ENCODE measurements at regions not wholly inside any gene's neighbourhood (a gene's known extent, or its start where the extent isn't known, plus 50 kb on each side); places are given as distances from the start of the nearest gene placed in this dataset.

DNA sequence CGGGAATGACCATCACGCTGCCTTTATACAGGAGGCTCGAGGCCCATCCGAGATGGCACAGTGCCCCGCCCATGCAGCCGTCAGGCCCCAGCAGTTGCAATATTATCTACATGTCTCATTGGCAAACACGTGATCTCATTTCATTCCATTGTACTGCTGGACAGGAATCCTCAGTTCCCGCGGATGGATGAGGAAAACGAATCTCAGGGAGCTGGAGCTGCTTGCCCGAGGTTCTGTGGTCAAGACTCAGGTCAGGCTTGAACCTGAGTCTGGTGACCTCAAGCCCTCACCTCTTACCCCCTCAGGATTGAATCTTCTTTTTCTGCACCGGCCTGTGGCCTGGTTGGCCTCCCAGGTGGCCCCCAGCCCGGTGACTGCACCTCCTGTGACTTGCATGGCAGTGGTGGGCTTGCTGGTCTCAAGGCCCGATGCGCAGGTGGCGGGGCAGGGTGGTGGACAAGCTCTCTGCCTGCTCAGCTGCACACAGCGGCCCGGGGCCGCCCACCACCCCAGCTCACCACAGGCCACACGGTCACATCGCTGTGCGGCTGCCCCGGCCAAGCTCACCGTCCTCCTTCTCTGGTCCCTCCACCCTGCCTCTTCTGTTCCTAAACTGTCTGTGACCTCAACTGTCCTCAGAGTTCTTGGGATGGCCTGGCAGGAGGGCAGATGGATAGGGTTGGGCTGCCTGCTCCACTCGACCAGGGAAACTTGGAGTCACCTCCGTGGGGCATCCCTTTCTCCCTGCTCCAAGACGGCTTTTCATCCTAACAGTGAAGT, 52.0 kb upstream of the HS6ST1 start:
- no peak overlapping the region for H3K9ac ChIP-seq (ENCODE audit: low read length)
- H3K4me3 ChIP-seq (ENCODE audit: insufficient read depth, low read length, poor library complexity, severe bottlenecking): no peak overlapping the region
- no peaks in the 10 kb centered on the region for H3K36me3 ChIP-seq (ENCODE audit: low read length)
- H4K20me1 ChIP-seq (ENCODE audit: low read depth, low read length): no peaks in the 10 kb centered on the region
- no peaks in the 10 kb centered on the region for H3K79me2 ChIP-seq (ENCODE audit: insufficient read depth, low read length)
- H3K27me3 ChIP-seq (ENCODE audit: low read length): no peaks in the 10 kb centered on the region
- no peaks in the 10 kb centered on the region for H3K9me3 ChIP-seq (ENCODE audit: insufficient read depth, low read length)
- TF ChIP-seq, protein P1, sequence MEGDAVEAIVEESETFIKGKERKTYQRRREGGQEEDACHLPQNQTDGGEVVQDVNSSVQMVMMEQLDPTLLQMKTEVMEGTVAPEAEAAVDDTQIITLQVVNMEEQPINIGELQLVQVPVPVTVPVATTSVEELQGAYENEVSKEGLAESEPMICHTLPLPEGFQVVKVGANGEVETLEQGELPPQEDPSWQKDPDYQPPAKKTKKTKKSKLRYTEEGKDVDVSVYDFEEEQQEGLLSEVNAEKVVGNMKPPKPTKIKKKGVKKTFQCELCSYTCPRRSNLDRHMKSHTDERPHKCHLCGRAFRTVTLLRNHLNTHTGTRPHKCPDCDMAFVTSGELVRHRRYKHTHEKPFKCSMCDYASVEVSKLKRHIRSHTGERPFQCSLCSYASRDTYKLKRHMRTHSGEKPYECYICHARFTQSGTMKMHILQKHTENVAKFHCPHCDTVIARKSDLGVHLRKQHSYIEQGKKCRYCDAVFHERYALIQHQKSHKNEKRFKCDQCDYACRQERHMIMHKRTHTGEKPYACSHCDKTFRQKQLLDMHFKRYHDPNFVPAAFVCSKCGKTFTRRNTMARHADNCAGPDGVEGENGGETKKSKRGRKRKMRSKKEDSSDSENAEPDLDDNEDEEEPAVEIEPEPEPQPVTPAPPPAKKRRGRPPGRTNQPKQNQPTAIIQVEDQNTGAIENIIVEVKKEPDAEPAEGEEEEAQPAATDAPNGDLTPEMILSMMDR (IDR thresholded peaks at IDR 0.05; ENCODE audit: insufficient read depth, low read length, poor library complexity, severe bottlenecking): no peak
- no peak for TF ChIP-seq EZH2phosphoT487 (conservative IDR thresholded peaks at IDR 0.05; ENCODE audit: low read length)
- no peaks in the 10 kb centered on the region for H3K9me2 ChIP-seq (replicated peaks; ENCODE audit: insufficient read depth, low read length)
- H3K4me2 ChIP-seq (ENCODE audit: low read depth, low read length, poor library complexity, severe bottlenecking): no peak overlapping the region
- H3K27ac ChIP-seq (ENCODE audit: low read depth, low read length): no peak overlapping the region
- H3F3A ChIP-seq (ENCODE audit: insufficient read depth): no peaks in the 10 kb centered on the region
- H2AFZ ChIP-seq (ENCODE audit: low read depth, low read length, severe bottlenecking): no peak overlapping the region

GRCh38 chr2:128371248-128371630, 52.6 kb upstream of the HS6ST1 start:
- H3K79me2 ChIP-seq (ENCODE audit: insufficient read depth, low read length): no peaks in the 10 kb centered on the region
- no peaks in the 10 kb centered on the region for H4K20me1 ChIP-seq (ENCODE audit: low read depth, low read length)
- no peak overlapping the region for H3K4me3 ChIP-seq (ENCODE audit: insufficient read depth, low read length, poor library complexity, severe bottlenecking)
- H3K4me2 ChIP-seq (ENCODE audit: low read depth, low read length, poor library complexity, severe bottlenecking): no peak overlapping the region
- no peaks in the 10 kb centered on the region for H3F3A ChIP-seq (ENCODE audit: insufficient read depth)
- no peak overlapping the region for H3K27ac ChIP-seq (ENCODE audit: low read depth, low read length)
- H3K9ac ChIP-seq (ENCODE audit: low read length): no peak overlapping the region
- H2AFZ ChIP-seq (ENCODE audit: low read depth, low read length, severe bottlenecking): no peak overlapping the region
- no peaks in the 10 kb centered on the region for H3K36me3 ChIP-seq (ENCODE audit: low read length)
- no peaks in the 10 kb centered on the region for H3K27me3 ChIP-seq (ENCODE audit: low read length)
- no peaks in the 10 kb centered on the region for H3K9me2 ChIP-seq (replicated peaks; ENCODE audit: insufficient read depth, low read length)
- H3K9me3 ChIP-seq (ENCODE audit: insufficient read depth, low read length): no peaks in the 10 kb centered on the region
- TF ChIP-seq, protein P1 (IDR thresholded peaks at IDR 0.05; ENCODE audit: insufficient read depth, low read length, poor library complexity, severe bottlenecking): no peak
- TF ChIP-seq EZH2phosphoT487 (conservative IDR thresholded peaks at IDR 0.05; ENCODE audit: low read length): no peak

- Histone ChIP-seq H3K9ac (ENCODE audit: low read length) (no peak overlapping the region), H3K4me3 (ENCODE audit: insufficient read depth, low read length, poor library complexity, severe bottlenecking) (no peak overlapping the region), H3K9me2 (replicated peaks; ENCODE audit: insufficient read depth, low read length) (no peaks in the 10 kb centered on the region), H3K27ac (ENCODE audit: low read depth, low read length) (no peak overlapping the region), H3K79me2 (ENCODE audit: insufficient read depth, low read length) (no peaks in the 10 kb centered on the region), H3K36me3 (ENCODE audit: low read length) (no peaks in the 10 kb centered on the region), H2AFZ (ENCODE audit: low read depth, low read length, severe bottlenecking) (no peak overlapping the region), H3K9me3 (ENCODE audit: insufficient read depth, low read length) (no peaks in the 10 kb centered on the region), H3K27me3 (ENCODE audit: low read length) (no peaks in the 10 kb centered on the region), H4K20me1 (ENCODE audit: low read depth, low read length) (no peaks in the 10 kb centered on the region), H3F3A (ENCODE audit: insufficient read depth) (no peaks in the 10 kb centered on the region), H3K4me2 (ENCODE audit: low read depth, low read length, poor library complexity, severe bottlenecking) (no peak overlapping the region)
- TF ChIP-seq, protein P1 (IDR thresholded peaks at IDR 0.05; ENCODE audit: insufficient read depth, low read length, poor library complexity, severe bottlenecking): no peak
- no peak for TF ChIP-seq EZH2phosphoT487 (conservative IDR thresholded peaks at IDR 0.05; ENCODE audit: low read length)
These were observed 53.1 kb upstream of the HS6ST1 start for GRCh38 chr2:128371648-128372345.
